Sigmoid colon (tissue), 4 donors: ENCODE measurements at regions not wholly inside any gene's neighbourhood (a gene's known extent, or its start where the extent isn't known, plus 50 kb on each side); places are given as distances from the start of the nearest gene placed in this dataset.

Experiments used
- EP300 ChIP-seq, 4 donors: sonication (generic); formaldehyde crosslinking; IDR thresholded peaks; one replicate each; pipeline ENCODE4 v1.6.1; 2017; ENCODE audit warnings: antibody characterized with exemption in 4 of 4
- POLR2A ChIP-seq, 2 donors: fragments of 450-650 bp; IDR thresholded peaks; one replicate each; pipeline ENCODE4 v1.6.1; 2016; ENCODE audit warnings: antibody characterized with exemption in 2 of 2, mild to moderate bottlenecking in 2 of 2, moderate library complexity in 2 of 2

DNA sequence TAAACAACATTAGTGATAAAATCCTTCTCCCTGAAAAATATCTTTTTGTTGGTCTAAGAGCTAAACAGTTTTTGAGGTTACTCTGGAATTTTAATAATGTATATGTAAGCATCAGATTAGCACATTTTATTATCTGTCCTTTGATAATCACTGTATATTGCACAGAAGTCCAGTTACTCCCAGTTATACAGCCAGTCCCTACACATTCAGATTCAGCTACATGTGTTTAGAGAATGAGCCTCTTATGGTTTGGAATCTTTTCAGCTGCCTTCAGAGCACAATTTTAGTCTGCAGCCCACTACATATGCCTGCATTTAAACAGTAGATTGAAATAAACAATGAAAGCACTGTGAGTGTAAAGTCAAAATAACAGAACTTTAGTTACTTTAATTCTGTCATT is 438.2 kb downstream of the ARHGEF28 start:
- no peak for TF ChIP-seq POLR2A (IDR thresholded peaks at IDR 0.05)
- no peak for TF ChIP-seq EP300 (IDR thresholded peaks at IDR 0.05)
